GM19023 (cell line): ENCODE measurements at regions not wholly inside any gene's neighbourhood (a gene's known extent, or its start where the extent isn't known, plus 50 kb on each side); places are given as distances from the start of the nearest gene placed in this dataset.
"Not testable (repeated sequence)": the region's sequence is repeated elsewhere in the genome, so short reads cannot be mapped to it uniquely, and the experiment has no call there.

ENCODE experiments used
- ATAC-seq: cut with Tn5 transposase; IDR thresholded peaks from one replicate; pipeline ENCODE4 v1.9.1; 2021; ENCODE audit warnings: mild to moderate bottlenecking, moderate library complexity; ENCODE audit not compliant: unreplicated experiment

- no peak for ATAC-seq
Observed at GRCh38 chr16:66121466-66121865, 245.0 kb upstream of the CDH5 start.

- ATAC-seq = no peak
Observed at GRCh38 chr16:66120656-66121055, 245.8 kb upstream of the CDH5 start.

- ATAC-seq = no peak
Observed at GRCh38 chr16:66116163-66117002, 250.1 kb upstream of the CDH5 start.

- no peak for ATAC-seq
Observed at GRCh38 chr16:66115373-66115772, 251.1 kb upstream of the CDH5 start.

- ATAC-seq = no peak
Observed at GRCh38 chr16:66113223-66113622, 253.3 kb upstream of the CDH5 start.

GRCh38 chr16:66109677-66110076, 256.8 kb upstream of the CDH5 start:
- ATAC-seq = no peak

GRCh38 chr16:66107661-66108060, 258.8 kb upstream of the CDH5 start:
- no peak for ATAC-seq

- ATAC-seq = no peak
Observed at GRCh38 chr16:66103211-66103610, 263.3 kb upstream of the CDH5 start.

- no peak for ATAC-seq
Observed at GRCh38 chr16:66099306-66099705, 267.2 kb upstream of the CDH5 start.

- no peak for ATAC-seq
Observed at GRCh38 chr16:66097751-66098150, 268.7 kb upstream of the CDH5 start.

GRCh38 chr16:66095676-66096075, 270.8 kb upstream of the CDH5 start:
- ATAC-seq = no peak

- ATAC-seq = no peak
Observed at GRCh38 chr16:66093191-66093590, 273.3 kb upstream of the CDH5 start.

- ATAC-seq = no peak
Observed at GRCh38 chr16:66091471-66091891, 275.0 kb upstream of the CDH5 start.

- no peak for ATAC-seq
Observed at GRCh38 chr16:66088681-66089080, 277.8 kb upstream of the CDH5 start.

- ATAC-seq = no peak
Observed at GRCh38 chr16:66087308-66087707, 279.2 kb upstream of the CDH5 start.

GRCh38 chr16:66085651-66086050, 280.8 kb upstream of the CDH5 start:
- ATAC-seq = no peak

GRCh38 chr16:66084731-66085130, 281.8 kb upstream of the CDH5 start:
- not testable (repeated sequence) for ATAC-seq

- ATAC-seq = no peak
Observed at GRCh38 chr16:66084306-66084705, 282.2 kb upstream of the CDH5 start.

- no peak for ATAC-seq
Observed at GRCh38 chr16:66083171-66083570, 283.3 kb upstream of the CDH5 start.

- ATAC-seq = no peak
Observed at GRCh38 chr16:66082424-66082823, 284.1 kb upstream of the CDH5 start.

GRCh38 chr16:66081775-66082366, 284.6 kb upstream of the CDH5 start:
- ATAC-seq = no peak

- no peak for ATAC-seq
Observed at GRCh38 chr16:66079671-66080334, 286.7 kb upstream of the CDH5 start.
